ENCODE measurements at regions not wholly inside any gene's neighbourhood (a gene's known extent, or its start where the extent isn't known, plus 50 kb on each side); places are given as distances from the start of the nearest gene placed in this dataset.

GRCh38 chr4:136495076-136495475 is 1037.2 kb downstream of the PCDH18 start:
- no peak for TF ChIP-seq CTCF (IDR thresholded peaks at IDR 0.05)
- TF ChIP-seq POLR2A (IDR thresholded peaks at IDR 0.05) = no peak
